Thyroid gland (tissue), 4 donors: ENCODE measurements at regions not wholly inside any gene's neighbourhood (a gene's known extent, or its start where the extent isn't known, plus 50 kb on each side); places are given as distances from the start of the nearest gene placed in this dataset.

Source experiments
- POLR2A ChIP-seq, 2 donors: fragments of 450-650 bp; IDR thresholded peaks; one replicate each; pipeline ENCODE4 v1.6.1; 2017; ENCODE audit warnings: antibody characterized with exemption in 2 of 2, mild to moderate bottlenecking in 2 of 2, moderate library complexity in 1 of 2
- TF ChIP-seq, protein P1 (sequence below), 6 experiments: fragments of 200-600 bp in 3 of 6; fragments of 450-650 bp in 3 of 6; sonication (generic) in 3 of 6; IDR thresholded peaks; one replicate each; pipeline ENCODE4 v1.5.1; 2016 to 2019; ENCODE audit warnings: antibody characterized with exemption in 6 of 6, mild to moderate bottlenecking in 2 of 6, inconsistent platforms in 1 of 6, moderate library complexity in 1 of 6

- TF ChIP-seq POLR2A (IDR thresholded peaks at IDR 0.05): no peak
- TF ChIP-seq, protein P1, sequence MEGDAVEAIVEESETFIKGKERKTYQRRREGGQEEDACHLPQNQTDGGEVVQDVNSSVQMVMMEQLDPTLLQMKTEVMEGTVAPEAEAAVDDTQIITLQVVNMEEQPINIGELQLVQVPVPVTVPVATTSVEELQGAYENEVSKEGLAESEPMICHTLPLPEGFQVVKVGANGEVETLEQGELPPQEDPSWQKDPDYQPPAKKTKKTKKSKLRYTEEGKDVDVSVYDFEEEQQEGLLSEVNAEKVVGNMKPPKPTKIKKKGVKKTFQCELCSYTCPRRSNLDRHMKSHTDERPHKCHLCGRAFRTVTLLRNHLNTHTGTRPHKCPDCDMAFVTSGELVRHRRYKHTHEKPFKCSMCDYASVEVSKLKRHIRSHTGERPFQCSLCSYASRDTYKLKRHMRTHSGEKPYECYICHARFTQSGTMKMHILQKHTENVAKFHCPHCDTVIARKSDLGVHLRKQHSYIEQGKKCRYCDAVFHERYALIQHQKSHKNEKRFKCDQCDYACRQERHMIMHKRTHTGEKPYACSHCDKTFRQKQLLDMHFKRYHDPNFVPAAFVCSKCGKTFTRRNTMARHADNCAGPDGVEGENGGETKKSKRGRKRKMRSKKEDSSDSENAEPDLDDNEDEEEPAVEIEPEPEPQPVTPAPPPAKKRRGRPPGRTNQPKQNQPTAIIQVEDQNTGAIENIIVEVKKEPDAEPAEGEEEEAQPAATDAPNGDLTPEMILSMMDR (IDR thresholded peaks at IDR 0.05): no peak
Measured at GRCh38 chr9:8133606-8134005, 334.0 kb upstream of the DMAC1 start.
